OCI-M2 (cell line): ENCODE measurements at regions not wholly inside any gene's neighbourhood (a gene's known extent, or its start where the extent isn't known, plus 50 kb on each side); places are given as distances from the start of the nearest gene placed in this dataset.
"Not testable (repeated sequence)": the region's sequence is repeated elsewhere in the genome, so short reads cannot be mapped to it uniquely, and the experiment has no call there.

Experiments used
- DNase-seq: peaks from one replicate; lab custom pipeline; 2025; ENCODE audit not compliant: unreplicated experiment; lab: John Stamatoyannopoulos, UW

DNA sequence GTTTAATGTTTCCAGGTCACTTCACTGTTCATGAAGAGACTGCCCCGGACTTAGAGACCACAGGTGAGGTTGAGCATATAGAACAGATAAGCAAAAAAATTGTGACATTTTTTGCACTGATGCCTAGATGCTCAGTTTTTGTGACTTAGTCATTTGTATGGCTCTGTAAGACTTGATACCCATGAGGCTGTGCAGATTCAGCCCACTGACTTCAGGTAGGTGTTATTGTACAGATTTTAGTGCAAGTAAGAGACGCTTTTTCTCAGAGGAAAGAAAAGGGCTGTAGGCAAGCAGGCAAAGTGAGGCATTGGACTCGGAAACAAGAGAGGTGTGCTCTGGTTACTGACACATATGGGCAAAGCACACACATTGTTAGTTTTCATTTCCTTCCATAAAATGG lies 820.1 kb upstream of the SORCS1 start:
- DNase-seq = no peak

DNA sequence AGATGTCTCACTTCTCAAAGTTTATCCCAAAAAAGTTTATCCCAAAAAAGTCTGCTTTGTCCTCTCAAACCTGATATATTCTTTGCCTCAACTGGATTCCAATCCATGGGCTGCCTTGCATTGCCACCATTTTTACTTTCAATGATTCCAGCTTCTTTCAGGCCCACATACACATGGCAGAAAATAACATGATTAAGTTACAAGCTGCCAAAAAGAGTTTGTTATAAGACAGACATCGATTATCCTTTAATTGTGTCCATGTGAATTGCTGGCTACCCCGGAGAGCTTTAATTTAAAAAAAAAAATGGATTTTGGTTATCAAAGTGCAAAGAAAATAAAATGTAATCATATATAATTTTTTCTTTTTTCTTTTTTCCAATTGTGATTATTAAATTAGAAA lies 819.6 kb upstream of the SORCS1 start:
- DNase-seq = no peak

GRCh38 chr10:107978455-107978854 lies 813.9 kb upstream of the SORCS1 start:
- no peak for DNase-seq

DNA sequence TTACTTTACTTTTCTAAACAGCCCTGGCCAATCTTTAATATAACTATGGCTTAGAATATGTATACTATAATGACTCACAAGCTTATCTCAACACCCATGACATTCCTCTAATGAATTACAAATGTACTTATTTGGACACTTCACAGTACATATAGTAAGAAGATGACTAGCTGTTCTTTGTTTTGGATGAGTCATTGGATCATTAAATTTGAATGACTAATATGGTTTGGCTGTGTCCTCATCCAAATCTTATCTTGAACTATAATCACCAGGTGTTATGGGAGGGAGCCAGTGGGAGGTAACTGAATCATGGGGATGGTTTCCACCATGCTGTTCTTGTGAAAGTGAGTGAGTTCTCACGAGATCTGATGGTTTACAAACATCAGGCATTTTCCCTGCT lies 807.5 kb upstream of the SORCS1 start:
- DNase-seq = no peak

DNA sequence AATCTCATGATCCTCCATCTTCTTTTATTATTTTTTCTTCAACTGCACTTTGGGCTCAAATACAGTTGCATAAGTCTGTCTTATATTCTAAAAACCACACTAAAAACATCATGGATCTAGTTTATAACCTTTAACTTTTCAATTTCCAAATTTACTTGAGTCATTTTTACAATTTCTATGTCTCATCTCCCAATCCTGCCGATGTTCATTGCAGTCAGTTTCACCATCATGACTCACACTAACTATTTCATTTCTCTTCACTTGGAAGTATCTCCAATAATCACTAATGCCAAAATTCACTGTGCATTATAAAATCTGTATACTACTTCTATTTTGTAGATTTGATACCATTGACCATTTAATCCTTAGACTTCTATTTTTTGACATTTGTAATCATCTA lies 806.9 kb upstream of the SORCS1 start:
- no peak for DNase-seq

- DNase-seq = no peak
These were observed 806.0 kb upstream of the SORCS1 start for GRCh38 chr10:107970512-107970911.

- DNase-seq = no peak
These were observed 805.4 kb upstream of the SORCS1 start for GRCh38 chr10:107969936-107970335.

GRCh38 chr10:107966826-107967225 lies 802.3 kb upstream of the SORCS1 start:
- DNase-seq = no peak

DNA sequence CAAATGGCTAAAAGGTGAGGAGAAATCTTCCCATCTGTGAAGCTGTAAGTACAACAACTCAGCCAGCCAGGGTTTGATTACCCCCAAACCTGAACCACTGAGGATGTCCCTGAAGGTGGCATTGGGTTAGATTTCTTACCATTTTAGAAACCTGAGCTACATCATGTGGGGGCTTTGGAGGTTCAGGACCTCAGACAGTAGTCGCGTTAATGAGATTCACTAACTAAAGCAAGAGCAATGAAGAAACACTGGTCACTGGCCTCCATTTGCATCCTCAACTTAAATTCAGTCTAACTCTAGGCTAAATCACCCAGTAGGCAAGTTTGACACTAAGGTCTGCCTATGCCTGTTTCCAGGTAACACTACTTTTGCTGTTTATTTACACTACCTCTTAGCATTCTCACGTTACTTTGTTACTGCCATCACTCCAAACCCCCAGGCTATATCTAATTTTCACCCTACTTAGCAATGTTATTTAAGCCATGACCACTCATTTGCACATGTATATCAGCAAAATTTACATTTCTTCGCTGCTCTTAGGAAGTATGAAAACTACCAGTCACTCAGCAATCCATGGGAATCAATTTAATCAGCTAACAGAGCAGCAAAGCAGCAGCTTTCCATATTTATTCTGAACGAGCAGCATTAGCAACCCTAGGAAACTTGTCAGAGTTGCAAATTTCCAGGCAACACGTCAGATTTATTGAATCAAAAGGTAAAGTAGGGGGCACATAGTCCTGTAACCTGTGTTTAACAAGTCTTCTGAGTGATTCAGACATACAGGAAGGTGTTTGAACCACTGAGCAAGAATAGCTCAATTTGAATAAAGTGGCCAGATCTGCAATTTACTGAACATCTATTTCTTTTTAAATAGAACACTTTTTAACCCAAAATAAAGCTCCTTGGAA lies 788.4 kb upstream of the SORCS1 start:
- no peak for DNase-seq

GRCh38 chr10:107950411-107951062 lies 786.0 kb upstream of the SORCS1 start:
- not testable (repeated sequence) for DNase-seq

GRCh38 chr10:107942826-107943225 lies 778.3 kb upstream of the SORCS1 start:
- DNase-seq = no peak

GRCh38 chr10:107933076-107933475 lies 768.6 kb upstream of the SORCS1 start:
- DNase-seq = no peak

GRCh38 chr10:107931808-107932207 lies 767.3 kb upstream of the SORCS1 start:
- DNase-seq = no peak

- DNase-seq = no peak
These were observed 765.5 kb upstream of the SORCS1 start for GRCh38 chr10:107930037-107930436.

- DNase-seq = no peak
These were observed 760.0 kb upstream of the SORCS1 start for GRCh38 chr10:107924458-107924857.

DNA sequence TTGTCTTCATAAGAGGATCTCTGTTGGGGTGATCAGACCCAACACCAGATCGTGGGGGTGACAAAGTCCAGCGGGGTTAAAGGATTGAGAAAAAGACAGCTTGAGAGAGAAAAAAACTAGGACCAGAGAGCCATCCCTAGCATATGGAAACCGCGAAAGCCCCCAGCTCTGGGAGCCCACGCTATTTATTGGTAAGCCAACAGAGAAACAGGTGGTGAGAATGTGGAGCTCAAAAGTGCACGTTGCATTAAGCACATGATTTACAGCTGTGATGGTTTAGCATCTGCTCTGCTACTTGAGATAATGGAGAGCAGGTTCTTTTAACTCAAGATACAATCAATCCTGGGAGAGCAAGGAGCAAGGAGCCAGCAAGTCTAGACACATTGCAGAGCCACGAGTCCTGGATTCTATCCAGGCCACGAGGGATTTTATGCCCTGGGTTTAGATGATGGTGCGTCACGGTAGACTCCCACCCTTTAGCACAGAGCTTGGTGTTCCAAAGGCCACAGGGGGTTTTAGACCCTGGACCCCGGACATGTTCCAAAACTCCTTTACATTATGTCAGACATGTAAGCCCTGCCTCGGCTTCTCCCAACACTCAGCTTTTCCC lies 755.2 kb upstream of the SORCS1 start:
- DNase-seq = no peak

- DNase-seq = no peak
These were observed 753.7 kb upstream of the SORCS1 start for GRCh38 chr10:107918171-107918570.

DNA sequence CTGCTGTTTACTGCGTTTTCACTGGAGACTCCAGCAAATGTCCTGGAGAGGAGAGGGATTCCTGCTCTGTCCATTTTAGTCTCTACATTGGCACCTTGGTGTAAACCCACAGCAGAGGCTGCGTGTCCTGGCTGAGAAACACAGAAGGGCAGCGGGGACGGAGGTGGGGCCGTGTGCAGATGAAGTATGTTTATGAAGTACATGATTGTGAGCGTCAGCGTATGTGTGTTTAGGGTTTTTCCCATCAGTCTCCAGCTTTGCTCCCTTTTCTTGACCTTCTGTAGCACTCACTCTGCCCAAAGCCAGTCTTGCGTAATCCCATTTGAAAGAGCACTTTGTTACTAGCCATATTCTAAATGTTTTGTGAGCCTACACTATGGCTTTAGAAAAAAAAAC lies 750.7 kb upstream of the SORCS1 start:
- no peak for DNase-seq

DNA sequence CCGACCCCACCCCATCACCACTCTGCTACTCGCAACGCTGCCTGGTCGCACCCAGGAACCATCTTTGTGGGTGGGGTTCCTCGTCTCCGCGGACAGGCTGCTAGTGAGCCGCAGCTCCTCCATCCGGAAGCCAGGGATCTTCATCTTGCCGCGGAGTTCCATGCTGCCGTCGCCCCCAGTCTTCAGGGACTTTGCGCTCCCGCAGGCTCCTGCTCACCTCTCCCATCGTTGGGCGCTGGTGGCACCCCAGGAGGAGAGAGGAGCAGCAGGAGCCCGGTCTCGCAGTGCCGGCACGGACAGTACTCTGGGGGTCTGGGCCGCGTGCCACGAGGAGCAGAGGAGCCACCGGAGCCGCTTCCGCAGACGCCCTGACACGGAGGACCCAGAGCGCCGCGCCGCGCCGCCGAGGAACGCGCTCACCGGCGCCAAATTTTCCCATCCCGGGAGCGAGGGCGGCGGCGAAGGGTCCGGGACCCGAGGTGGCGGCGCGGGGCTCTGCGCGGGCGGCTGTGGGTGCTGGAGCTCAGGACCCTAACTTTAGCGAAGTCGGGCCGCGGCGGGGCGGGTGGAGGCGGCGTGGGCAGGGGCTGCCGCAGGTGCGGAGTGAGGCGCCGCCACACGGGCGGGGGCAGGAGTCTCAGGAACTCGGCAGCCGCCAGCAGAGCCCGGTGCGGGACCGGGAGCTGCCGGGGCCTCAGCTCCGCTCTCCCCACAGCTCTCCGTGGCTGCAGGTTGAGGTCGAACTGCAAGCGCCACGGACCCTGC lies 750.1 kb upstream of the SORCS1 start:
- DNase-seq = no peak

DNA sequence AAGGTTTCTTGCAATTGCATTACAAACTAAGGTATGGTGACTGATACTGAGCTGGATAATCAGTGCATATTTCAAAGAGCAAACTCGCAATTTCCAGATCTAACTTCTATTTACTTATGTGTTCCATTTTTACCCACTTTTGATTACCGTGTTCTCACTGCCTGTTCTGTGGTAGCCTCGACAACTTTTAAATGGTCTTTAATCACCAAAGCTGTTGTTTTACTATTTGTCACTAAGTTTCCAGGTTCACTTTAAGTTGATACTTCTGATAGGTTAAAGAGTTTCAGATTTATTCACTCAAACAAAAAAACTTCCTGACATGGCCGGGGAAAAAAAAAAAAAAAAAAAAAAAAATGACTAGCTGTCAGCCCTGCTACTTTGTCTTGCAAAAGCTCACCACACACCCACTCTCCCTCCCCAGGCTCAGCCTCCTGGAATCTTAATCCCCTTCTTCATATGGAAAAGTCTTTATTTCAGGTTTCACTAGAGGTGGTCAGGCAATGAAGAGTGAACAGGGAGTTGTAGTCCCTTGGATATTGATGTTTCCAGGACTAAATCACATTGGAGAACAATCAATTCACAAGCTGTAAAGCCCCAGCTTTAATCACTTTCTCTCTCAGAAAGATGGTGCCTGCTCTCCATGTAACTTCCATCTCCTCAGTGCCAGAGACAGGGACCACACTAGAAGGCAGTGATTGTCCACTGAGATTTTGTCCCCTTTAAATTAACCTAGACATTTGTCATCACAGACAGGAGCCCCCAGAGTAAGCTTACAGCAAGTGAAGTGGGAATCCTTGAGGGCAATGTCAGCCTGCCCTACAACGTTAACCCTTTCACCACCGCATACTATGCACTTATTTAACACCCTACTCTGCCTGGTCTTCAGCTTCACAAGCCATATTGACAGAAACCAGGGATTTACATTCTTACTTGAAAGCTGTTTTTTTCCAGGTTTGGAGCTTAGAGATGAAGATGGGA lies 749.1 kb upstream of the SORCS1 start:
- no peak for DNase-seq
